Right lobe of liver (tissue), 6 donors: ENCODE measurements at regions not wholly inside any gene's neighbourhood (a gene's known extent, or its start where the extent isn't known, plus 50 kb on each side); places are given as distances from the start of the nearest gene placed in this dataset.
A peak's percentile ranks its signal among the peaks of the same experiment; 100 is the strongest.

Source experiments
- ATAC-seq, 4 donors: fragments of 200-7000 bp; cut with Tn5 transposase; one replicate each; pipeline ENCODE4 v1.9.1; 2020; ENCODE audit warnings: mild to moderate bottlenecking in 4 of 4, moderate library complexity in 4 of 4
- DNase-seq, 3 donors: peaks; one replicate each; pipeline ENCODE4 v3.0.0-alpha.2; 2020
- H3K27ac ChIP-seq, 3 donors: fragments of 200-600 bp; one replicate each; pipeline ENCODE4 v1.8.0; 2022
- H3K27me3 ChIP-seq, 2 donors: fragments of 200-600 bp; one replicate each; pipeline ENCODE4 v1.8.0; 2022
- H3K36me3 ChIP-seq, 4 donors: fragments of 200-600 bp; sonication (generic) in 1 of 4; one replicate each; pipeline versions ENCODE4 v1.5.1 to v1.8.0; 2017 to 2022; ENCODE audit warnings: control low read depth in 1 of 4
- H3K4me1 ChIP-seq, 4 donors: fragments of 200-600 bp; sonication (generic) in 1 of 4; one replicate each; pipeline versions ENCODE4 v1.5.1 to v1.8.0; 2017 to 2022; ENCODE audit warnings: control low read depth in 1 of 4
- H3K4me3 ChIP-seq, 3 donors: fragments of 200-600 bp; one replicate each; pipeline ENCODE4 v1.8.0; 2022
- H3K9me3 ChIP-seq, 4 donors: fragments of 200-600 bp; sonication (generic) in 1 of 4; one replicate each; pipeline versions ENCODE4 v1.5.1 to v1.8.0; 2017 to 2022; ENCODE audit warnings: control low read depth in 1 of 4
- POLR2A ChIP-seq: fragments of 450-650 bp; IDR thresholded peaks from one replicate; pipeline ENCODE4 v1.6.1; 2017; ENCODE audit warnings: antibody characterized with exemption, mild to moderate bottlenecking
- WGBS: methylation state at CpG from one replicate; pipeline ENCODE4 v1.1.6; 2018; ENCODE audit warnings: low coverage, low lambda C conversion rate; ENCODE audit not compliant: insufficient coverage; ENCODE audit errors: missing lambda C conversion rate; 5-methylcytosine and 5-hydroxymethylcytosine counted together
- intact Hi-C, 2 donors: fragments of 100-400 bp; cut with DNase I; formaldehyde crosslinking; loops; one replicate each; pipeline versions ENCODE4 v1.11.2 to v1.14.1; 2022
- TF ChIP-seq, protein P1 (sequence below), 4 donors: fragments of 200-600 bp in 3 of 4; fragments of 450-650 bp in 1 of 4; IDR thresholded peaks; one replicate each; pipeline versions ENCODE4 v1.5.1 to v1.8.0; 2016 to 2022; ENCODE audit warnings: antibody characterized with exemption in 4 of 4, mild to moderate bottlenecking in 2 of 4
- donor health status: DM: no; HTN: yes; CAD: no.
- donor health status: DM: no; HTN: no; CAD: no.
- donor health status: DM: no; HTN: no; CAD: no.
- donor health status: DM: no; HTN: yes; CAD: no.
- donor health status: DM: no; HTN: yes; CAD: no.

GRCh38 chr17:77684803-77685798, 273.4 kb upstream of the TNRC6C start:
- H3K27me3 ChIP-seq: no peaks in the 10 kb centered on the region
- DNase-seq (peak in 2 of 3 donors; percentile 13 to 15), ATAC-seq (no peak)
- intact Hi-C loops: no loop called here
- TF ChIP-seq, protein P1, sequence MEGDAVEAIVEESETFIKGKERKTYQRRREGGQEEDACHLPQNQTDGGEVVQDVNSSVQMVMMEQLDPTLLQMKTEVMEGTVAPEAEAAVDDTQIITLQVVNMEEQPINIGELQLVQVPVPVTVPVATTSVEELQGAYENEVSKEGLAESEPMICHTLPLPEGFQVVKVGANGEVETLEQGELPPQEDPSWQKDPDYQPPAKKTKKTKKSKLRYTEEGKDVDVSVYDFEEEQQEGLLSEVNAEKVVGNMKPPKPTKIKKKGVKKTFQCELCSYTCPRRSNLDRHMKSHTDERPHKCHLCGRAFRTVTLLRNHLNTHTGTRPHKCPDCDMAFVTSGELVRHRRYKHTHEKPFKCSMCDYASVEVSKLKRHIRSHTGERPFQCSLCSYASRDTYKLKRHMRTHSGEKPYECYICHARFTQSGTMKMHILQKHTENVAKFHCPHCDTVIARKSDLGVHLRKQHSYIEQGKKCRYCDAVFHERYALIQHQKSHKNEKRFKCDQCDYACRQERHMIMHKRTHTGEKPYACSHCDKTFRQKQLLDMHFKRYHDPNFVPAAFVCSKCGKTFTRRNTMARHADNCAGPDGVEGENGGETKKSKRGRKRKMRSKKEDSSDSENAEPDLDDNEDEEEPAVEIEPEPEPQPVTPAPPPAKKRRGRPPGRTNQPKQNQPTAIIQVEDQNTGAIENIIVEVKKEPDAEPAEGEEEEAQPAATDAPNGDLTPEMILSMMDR (IDR thresholded peaks at IDR 0.05): no peak
- TF ChIP-seq POLR2A: no peak
- no peaks in the 10 kb centered on the region for H3K36me3 ChIP-seq
- no peak overlapping the region for H3K4me3 ChIP-seq
- no peaks in the 10 kb centered on the region for H3K4me1 ChIP-seq
- no peaks in the 10 kb centered on the region for H3K9me3 ChIP-seq
- no peak overlapping the region for H3K27ac ChIP-seq
- 37% methylated on average over 15 of the region's 15 CpGs for WGBS

GRCh38 chr17:77685881-77686486, 272.5 kb upstream of the TNRC6C start:
- no peaks in the 10 kb centered on the region for H3K36me3 ChIP-seq
- 73% methylated on average over 3 of the region's 3 CpGs for WGBS
- TF ChIP-seq, protein P1 (IDR thresholded peaks at IDR 0.05): no peak
- no peak for TF ChIP-seq POLR2A
- H3K9me3 ChIP-seq: no peaks in the 10 kb centered on the region
- H3K27me3 ChIP-seq: no peaks in the 10 kb centered on the region
- intact Hi-C loops: no loop called here
- no peaks in the 10 kb centered on the region for H3K4me1 ChIP-seq
- no peak overlapping the region for H3K4me3 ChIP-seq
- DNase-seq (no peak), ATAC-seq (no peak)
- H3K27ac ChIP-seq: no peak overlapping the region

DNA sequence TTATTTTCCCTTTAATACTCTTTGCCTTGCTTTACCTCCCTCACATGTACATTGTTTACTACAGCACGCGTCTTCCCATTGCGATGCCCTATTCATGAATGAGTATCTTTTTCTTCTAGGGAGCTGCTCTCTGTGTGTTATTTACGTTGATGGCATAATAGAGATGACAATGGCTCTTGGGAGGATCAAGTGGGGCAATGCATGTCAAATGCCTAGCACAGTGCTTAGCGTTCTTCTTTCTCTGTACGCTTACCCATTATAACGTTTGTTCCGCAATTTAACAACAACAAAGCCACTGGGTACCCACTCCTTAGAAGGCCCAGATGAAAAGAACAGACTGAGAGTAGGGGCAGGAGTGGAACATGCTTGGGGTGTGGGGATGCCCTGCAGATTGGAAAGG, 271.6 kb upstream of the TNRC6C start:
- intact Hi-C loops: no loop called here
- ATAC-seq: no peak
- no peaks in the 10 kb centered on the region for H3K27me3 ChIP-seq
- H3K36me3 ChIP-seq: no peaks in the 10 kb centered on the region
- H3K4me3 ChIP-seq: no peak overlapping the region
- no peak for TF ChIP-seq POLR2A
- TF ChIP-seq, protein P1 (IDR thresholded peaks at IDR 0.05): no peak
- DNase-seq: no peak
- no peak overlapping the region for H3K27ac ChIP-seq
- no peaks in the 10 kb centered on the region for H3K4me1 ChIP-seq
- H3K9me3 ChIP-seq: no peaks in the 10 kb centered on the region
- WGBS: 80% methylated on average over 8 of the region's 8 CpGs

DNA sequence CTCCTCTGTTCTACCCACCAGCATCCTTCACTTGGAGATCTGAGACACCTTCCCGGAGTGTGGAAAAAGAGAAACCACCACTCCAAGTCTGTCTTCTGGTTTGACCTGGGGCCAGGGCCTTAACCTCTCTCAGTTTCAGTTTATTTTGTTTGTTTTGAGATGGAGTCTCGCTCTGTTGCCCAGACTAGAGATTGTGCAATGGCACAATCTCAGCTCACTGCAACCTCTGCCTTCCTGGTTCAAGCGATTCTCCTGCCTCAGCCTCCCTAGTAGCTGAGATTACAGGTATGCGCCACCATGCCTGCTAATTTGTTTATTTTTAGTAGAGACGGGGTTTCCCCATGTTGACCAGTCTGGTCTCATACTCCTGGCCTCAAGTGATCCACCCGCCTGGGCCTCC, 271.1 kb upstream of the TNRC6C start:
- no peaks in the 10 kb centered on the region for H3K9me3 ChIP-seq
- H3K4me1 ChIP-seq: no peaks in the 10 kb centered on the region
- H3K4me3 ChIP-seq: no peak overlapping the region
- DNase-seq (peak in 2 of 3 donors; percentile 5 to 9), ATAC-seq (no peak)
- 66% methylated on average over 5 of the region's 6 CpGs for WGBS
- H3K27ac ChIP-seq: no peak overlapping the region
- no peaks in the 10 kb centered on the region for H3K36me3 ChIP-seq
- TF ChIP-seq, protein P1 (IDR thresholded peaks at IDR 0.05): no peak
- no peak for TF ChIP-seq POLR2A
- no peaks in the 10 kb centered on the region for H3K27me3 ChIP-seq
- intact Hi-C loops: no loop called here
